GM18861 (cell line): ENCODE measurements at regions not wholly inside any gene's neighbourhood (a gene's known extent, or its start where the extent isn't known, plus 50 kb on each side); places are given as distances from the start of the nearest gene placed in this dataset.

Experiments used
- ATAC-seq: cut with Tn5 transposase; IDR thresholded peaks from one replicate; pipeline ENCODE4 v1.9.1; 2021; ENCODE audit not compliant: unreplicated experiment

- ATAC-seq: no peak
Observed at GRCh38 chr15:75131269-75131643, 70.4 kb upstream of the C15orf39 start.

GRCh38 chr15:75134748-75135147, 66.9 kb upstream of the C15orf39 start:
- ATAC-seq: no peak

- ATAC-seq: no peak
Observed at GRCh38 chr15:75136118-75136517, 65.6 kb upstream of the C15orf39 start.

GRCh38 chr15:75136758-75137157, 64.9 kb upstream of the C15orf39 start:
- ATAC-seq: no peak

GRCh38 chr15:75138016-75138999, 63.4 kb upstream of the C15orf39 start:
- ATAC-seq: no peak

- no peak for ATAC-seq
Observed at GRCh38 chr15:75140080-75140879, 61.4 kb upstream of the C15orf39 start.

- no peak for ATAC-seq
Observed at GRCh38 chr15:75142499-75142898, 59.2 kb upstream of the C15orf39 start.

GRCh38 chr15:75143738-75144334, 57.8 kb upstream of the C15orf39 start:
- ATAC-seq: no peak

GRCh38 chr15:75145027-75145841, 56.4 kb upstream of the C15orf39 start:
- ATAC-seq: no peak

GRCh38 chr15:75148280-75148679, 53.4 kb upstream of the C15orf39 start:
- no peak for ATAC-seq

GRCh38 chr15:75149867-75150709, 51.6 kb upstream of the C15orf39 start:
- ATAC-seq: no peak

GRCh38 chr15:75151214-75152128, 50.2 kb upstream of the C15orf39 start:
- no peak for ATAC-seq
